Activated CD4-positive, alpha-beta T cell treated with anti-CD3 and anti-CD28 coated beads, Interleukin-2, amount 50 U/mL, for 24 hours (primary cell): ENCODE measurements at regions not wholly inside any gene's neighbourhood (a gene's known extent, or its start where the extent isn't known, plus 50 kb on each side); places are given as distances from the start of the nearest gene placed in this dataset.

Experiments used
- DNase-seq, 2 donors: peaks; one replicate each; pipeline ENCODE4 v3.0.0-alpha.2; 2020; ENCODE audit warnings: low read depth in 1 of 2, low spot score in 1 of 2

DNA sequence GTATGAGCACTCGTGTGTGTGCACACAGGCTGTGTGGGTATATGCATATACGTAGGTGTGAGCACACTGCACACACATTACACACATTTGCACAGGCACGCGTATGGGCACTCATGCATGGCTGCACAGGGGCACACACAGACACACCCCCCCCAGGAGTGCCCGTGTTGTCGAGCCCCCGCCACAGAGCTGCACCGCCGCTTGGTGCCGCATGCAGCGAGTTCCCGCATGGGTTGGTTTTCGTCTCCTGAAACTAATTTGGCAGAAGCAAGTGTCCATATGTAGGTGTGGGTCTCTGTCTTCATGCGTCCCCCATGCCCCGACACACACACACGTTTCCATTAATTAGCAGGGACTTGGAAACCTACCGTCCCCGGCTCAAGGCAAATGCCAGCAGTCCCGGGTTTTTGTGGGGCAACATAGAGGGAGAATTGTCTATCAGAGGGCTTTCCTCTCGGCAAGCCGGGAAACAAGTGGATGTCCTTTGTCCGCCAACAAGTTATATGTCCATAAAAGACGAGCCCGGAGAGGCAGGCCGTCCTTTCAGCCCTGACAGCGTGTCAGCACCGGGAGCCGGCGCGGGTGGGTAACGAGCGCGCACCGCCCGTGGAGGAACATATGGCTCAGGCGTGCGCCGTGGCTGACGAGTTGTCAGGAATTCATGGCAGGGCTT lies 1291.7 kb downstream of the BRD1 start:
- no peak for DNase-seq

GRCh38 chr22:48534395-48534958 lies 1293.2 kb downstream of the BRD1 start:
- no peak for DNase-seq

- DNase-seq: no peak
Measured at GRCh38 chr22:48532986-48533385, 1294.7 kb downstream of the BRD1 start.

GRCh38 chr22:48531761-48532435 lies 1295.8 kb downstream of the BRD1 start:
- DNase-seq: no peak

GRCh38 chr22:48531108-48531507 lies 1296.6 kb downstream of the BRD1 start:
- no peak for DNase-seq

DNA sequence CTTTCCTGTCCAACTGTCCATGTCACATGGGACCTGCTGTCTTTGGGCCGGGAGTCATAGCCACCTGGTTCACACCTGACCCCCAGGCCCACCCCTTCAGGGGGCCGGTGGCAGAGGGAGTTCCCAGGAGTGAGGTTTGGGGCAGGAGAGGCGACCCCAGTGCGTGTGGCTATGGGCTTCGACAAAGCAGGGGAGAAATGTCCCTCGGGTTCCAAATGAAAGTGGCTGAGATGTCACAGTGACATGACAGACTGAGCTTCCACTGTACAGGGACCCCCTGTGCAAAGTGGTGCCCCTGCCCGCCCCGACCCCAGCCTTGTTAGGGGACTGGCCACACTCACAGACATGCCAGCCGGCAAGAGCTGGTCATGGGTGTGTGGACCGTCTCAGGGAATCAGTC lies 1297.0 kb downstream of the BRD1 start:
- DNase-seq: no peak

GRCh38 chr22:48528221-48528915 lies 1299.3 kb downstream of the BRD1 start:
- DNase-seq: no peak

DNA sequence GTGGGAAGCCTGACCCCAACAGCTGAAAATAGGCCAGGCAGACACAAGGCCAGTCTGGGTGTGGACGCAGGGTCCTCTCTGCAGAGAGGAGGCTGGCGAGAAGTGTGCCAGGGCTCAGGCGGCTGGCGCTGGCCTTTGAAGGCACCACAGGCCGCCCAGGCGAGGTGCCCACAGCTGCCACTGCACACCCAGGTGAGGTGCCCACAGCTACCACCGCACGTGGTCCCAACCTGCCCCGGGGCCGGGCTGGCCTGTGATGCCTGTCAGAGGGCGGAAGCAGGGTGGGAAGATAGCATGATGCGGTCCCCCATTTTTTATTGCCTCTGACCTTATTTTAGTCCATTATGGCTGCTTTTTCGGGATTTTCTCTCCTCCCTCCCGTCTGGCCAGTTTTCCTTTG lies 1303.9 kb downstream of the BRD1 start:
- no peak for DNase-seq

DNA sequence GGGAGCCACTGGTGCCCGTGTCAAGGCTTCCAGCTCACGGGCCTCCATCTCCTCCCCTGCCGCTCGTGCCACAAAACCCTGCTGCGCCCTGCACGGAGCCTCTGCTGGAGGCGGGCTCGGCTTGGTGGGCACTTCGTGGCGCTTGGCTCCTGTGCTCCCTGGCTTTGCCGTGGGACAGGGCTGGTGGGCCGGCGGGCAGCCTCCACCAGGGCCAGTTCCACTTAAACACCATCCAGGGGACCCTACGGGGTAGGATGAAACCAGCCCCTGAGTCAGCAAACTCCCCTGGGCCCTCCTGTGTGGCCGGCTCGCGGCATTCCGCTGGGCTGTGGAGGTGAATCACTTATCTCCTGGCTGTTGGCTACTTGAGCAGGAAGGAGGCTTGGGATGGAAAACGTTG lies 1304.6 kb downstream of the BRD1 start:
- DNase-seq: no peak

DNA sequence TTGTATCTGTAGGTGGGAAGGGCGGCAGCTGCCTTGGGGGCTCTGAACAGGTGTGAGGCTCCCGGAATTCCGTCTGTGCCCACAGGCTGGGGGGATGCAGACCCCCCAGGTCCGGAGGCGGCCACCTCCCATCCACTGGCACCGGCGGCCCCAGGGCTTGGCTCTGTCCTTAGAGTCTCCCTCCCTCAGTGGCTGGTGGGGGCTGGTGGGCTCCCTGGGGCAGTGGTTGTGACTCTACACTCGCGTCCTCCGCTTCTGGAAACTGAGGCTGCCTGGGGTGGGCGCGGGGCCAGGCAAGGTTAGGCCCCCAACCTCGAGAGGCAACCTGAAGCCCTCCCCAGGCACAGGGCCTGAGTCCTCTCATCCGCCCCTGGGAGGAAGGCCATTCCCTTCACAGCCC lies 1305.4 kb downstream of the BRD1 start:
- DNase-seq: no peak

- no peak for DNase-seq
Measured at GRCh38 chr22:48520884-48521588, 1306.6 kb downstream of the BRD1 start.

GRCh38 chr22:48520207-48520606 lies 1307.5 kb downstream of the BRD1 start:
- DNase-seq: no peak

DNA sequence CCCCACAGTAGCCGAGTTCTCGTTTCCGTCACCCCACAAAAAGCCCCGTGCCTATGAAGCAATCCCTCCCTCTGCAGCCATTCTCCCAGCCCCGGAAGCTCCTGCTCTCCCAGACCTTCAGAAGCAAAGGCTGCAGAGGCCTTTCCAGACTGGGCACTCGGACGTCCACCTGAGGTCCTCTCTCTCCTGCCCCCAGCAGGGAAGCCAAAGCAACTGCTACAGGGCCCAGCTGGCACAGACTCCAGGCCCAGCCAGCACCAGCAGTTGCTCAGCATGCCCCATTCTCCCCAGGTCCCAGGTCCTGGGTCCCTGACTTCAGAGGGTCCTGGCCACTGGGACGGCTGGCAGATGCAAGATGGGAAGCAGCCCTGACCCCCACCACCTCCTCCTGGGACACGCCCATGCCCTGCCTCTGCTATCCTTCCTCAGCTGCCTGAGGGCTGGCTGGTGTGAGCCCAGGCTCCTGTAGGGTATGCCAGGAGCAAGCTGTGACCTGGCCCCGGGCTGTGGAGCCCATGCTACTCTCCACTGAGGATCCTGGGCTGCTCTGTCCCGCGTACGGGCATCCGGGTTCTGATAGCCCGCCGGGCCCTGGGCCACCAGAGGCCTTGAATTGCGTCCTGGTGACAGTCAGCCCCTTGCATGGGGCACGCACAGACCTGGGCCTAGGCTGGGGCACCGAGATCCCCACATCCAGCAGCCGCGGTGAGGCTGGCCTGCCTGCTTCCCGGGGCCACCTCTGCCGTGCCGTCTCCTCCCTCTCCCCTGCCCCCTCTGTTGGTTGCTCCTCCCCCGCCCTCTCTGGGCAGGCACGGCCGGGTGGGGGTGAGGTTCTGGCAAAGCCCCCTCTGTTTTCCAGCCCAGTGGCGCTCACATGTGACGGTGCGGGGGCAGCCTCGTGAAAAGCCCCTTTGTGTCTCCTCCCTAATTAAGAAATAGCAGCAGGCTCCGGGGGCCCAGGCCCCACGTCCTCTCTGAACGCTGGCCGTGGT lies 1310.3 kb downstream of the BRD1 start:
- DNase-seq: no peak

DNA sequence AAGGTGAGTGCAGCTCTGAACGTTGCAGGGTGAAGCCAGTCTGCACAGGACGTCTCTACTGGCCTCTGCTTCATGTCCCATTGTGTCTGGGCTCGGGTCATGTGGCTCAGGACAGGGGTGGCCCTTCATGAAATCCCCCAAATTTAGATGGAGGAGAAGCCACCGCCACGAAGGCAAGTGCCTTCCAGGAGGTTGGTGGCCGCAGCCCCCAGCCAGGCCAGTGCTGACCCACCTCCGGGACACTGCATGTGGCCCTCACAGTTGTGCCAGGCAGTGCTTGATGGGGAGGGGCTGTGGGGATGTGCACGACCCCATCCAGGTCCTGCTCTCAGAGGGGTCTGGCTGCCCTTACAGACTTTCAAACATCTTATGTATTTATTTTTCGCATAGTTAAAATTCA lies 1311.1 kb downstream of the BRD1 start:
- DNase-seq: no peak

DNA sequence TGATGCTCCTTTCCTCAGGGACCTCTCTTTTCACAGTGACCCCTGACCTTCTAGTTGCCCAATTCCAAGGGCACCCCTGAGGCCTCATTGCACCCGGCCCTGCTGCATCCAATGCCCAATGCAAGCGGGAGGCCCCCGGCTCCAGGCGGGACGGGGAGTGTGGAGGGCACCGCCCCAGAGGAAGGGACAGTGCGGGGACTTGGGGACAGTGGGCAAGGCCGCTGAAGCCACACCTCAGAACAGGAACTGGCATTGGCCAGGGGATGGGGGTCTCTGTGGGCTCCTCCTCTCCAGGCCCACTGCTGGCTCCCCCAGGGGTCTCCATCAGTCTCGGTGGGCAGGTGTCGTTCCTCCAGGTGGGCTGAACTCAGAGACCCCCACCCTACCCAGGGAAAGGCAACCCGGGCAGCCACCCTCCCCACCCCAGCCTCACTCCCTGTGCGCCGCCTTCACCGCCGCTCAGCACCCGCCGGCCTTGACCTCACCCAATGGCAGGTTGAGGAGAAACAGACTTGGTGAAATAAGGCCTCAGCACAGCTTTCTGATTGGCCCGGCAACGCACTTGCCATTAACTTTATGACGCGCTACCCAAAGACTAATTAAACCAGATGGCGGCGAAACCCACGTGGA lies 1312.0 kb downstream of the BRD1 start:
- DNase-seq: no peak

- no peak for DNase-seq
Measured at GRCh38 chr22:48513929-48514328, 1313.7 kb downstream of the BRD1 start.

DNA sequence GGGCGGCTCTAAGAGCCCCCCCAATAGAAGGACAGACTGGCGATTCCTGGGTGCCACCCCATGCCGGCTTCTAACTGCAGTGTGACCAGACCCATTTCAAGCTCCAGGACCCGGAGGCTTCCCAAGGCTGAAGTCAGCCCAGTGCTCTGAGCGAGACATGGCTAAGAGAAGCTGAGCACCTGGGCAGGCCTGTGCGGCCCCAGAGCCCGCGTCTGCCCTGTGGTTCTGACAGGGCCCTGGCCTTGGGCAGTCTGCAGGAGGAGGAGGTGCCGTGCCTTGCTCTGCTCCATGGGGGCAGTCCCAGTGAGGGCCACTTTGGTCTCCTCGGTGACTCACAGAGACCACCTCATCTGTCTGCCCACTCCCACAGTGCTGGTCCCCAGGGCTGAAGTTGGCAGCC lies 1314.2 kb downstream of the BRD1 start:
- DNase-seq: no peak

DNA sequence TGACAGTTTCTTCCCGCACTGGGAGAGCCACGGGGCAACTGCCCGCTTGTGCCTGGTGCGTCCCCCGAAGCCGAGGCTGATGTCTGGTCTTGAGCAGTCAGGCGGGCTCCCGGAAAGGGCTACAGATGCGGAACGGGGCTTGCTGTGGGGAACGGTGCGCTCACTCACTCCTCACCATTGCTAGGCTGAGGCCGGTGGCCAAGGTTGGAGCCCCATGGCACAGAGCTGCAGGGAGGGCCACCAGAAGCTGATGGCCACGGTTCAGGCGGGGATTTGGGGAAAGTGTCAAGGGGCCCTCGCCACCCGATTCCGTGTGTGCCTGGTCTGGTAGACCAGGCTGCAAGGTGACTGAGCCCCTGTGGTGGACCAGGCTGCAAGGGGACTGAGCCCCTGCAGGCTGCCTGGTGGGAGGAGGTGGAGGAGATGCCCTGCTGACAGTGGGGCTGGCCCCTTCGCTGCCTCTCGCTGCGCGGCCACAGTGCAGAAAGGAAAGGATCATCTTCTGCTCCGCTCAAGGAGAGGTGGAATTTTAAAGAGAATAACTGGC lies 1315.8 kb downstream of the BRD1 start:
- DNase-seq: no peak

DNA sequence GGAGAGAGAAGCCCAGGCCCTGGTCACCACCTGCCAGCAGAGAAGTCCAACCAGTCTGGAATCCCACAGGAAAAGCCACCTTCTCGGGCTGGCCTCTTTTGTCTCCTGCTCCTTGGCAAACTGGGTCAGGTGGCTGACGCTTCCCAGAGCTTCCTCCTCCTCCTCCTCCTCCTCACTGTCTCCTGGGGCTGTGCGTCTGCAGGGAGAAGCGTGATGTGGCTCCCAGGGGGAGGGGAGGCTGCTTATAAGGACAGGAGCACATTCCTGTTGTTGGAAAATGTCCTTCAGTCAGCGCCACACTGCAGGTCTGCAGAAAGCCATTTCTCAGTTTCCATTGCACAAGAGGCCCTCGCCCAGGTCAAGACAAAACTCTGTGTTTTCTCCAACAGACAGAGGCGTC lies 1316.5 kb downstream of the BRD1 start:
- DNase-seq: no peak

DNA sequence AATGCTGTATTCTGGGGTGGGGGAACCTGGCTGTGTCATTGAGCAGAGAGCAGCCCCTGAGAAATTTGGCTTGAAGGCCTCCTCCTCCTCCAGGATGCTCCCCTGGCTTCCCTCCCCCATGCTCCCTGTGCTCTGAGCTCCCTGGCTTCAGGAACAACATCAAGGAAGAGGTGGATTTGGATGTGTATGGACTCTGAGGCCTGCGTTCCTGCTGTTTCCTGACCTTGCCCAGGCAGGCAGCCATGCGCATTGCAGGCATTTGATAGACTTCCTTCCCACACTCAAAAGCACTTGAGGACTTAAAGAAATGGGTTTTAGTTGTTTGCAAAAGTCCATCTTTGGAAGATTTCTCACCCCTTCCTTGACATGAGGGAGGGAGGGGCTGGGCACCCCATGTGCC lies 1317.1 kb downstream of the BRD1 start:
- DNase-seq: no peak
